CD4-positive, alpha-beta T cell treated with Interleukin-2 at 100 ng/mL for 4 hours (primary cell): ENCODE measurements at regions not wholly inside any gene's neighbourhood (a gene's known extent, or its start where the extent isn't known, plus 50 kb on each side); places are given as distances from the start of the nearest gene placed in this dataset.
"Not testable (repeated sequence)": the region's sequence is repeated elsewhere in the genome, so short reads cannot be mapped to it uniquely, and the experiment has no call there.

ENCODE experiments used
- DNase-seq: peaks from one replicate; pipeline ENCODE4 v3.0.0-alpha.2; 2020; ENCODE audit warnings: low spot score

GRCh38 chr2:17133052-17133671, 385.1 kb downstream of the RAD51AP2 start:
- DNase-seq, result no peak

GRCh38 chr2:17130627-17131026, 387.6 kb downstream of the RAD51AP2 start:
- not testable (repeated sequence) for DNase-seq

GRCh38 chr2:17125989-17126620, 392.1 kb downstream of the RAD51AP2 start:
- no peak for DNase-seq

- no peak for DNase-seq
Measured at GRCh38 chr2:17124575-17125318, 393.5 kb downstream of the RAD51AP2 start.

GRCh38 chr2:17122887-17123501, 395.2 kb downstream of the RAD51AP2 start:
- DNase-seq, result no peak

- no peak for DNase-seq
Measured at GRCh38 chr2:17115466-17115865, 402.8 kb downstream of the RAD51AP2 start.

GRCh38 chr2:17115042-17115441, 403.2 kb downstream of the RAD51AP2 start:
- no peak for DNase-seq

- no peak for DNase-seq
Measured at GRCh38 chr2:17107871-17108270, 410.4 kb downstream of the RAD51AP2 start.

- no peak for DNase-seq
Measured at GRCh38 chr2:17107151-17107550, 411.1 kb downstream of the RAD51AP2 start.

GRCh38 chr2:17106418-17106817, 411.8 kb downstream of the RAD51AP2 start:
- DNase-seq, result no peak

GRCh38 chr2:17104454-17104853, 413.8 kb downstream of the RAD51AP2 start:
- DNase-seq, result no peak

- DNase-seq, result no peak
Measured at GRCh38 chr2:17101596-17101995, 416.6 kb downstream of the RAD51AP2 start.

- DNase-seq, result no peak
Measured at GRCh38 chr2:17101091-17101490, 417.1 kb downstream of the RAD51AP2 start.

GRCh38 chr2:17095340-17095739, 422.9 kb downstream of the RAD51AP2 start:
- DNase-seq, result no peak

GRCh38 chr2:17093712-17094111, 424.5 kb downstream of the RAD51AP2 start:
- no peak for DNase-seq

- no peak for DNase-seq
Measured at GRCh38 chr2:17086990-17087389, 421.4 kb upstream of the CYRIA start.

- DNase-seq, result no peak
Measured at GRCh38 chr2:17085546-17086202, 420.0 kb upstream of the CYRIA start.

GRCh38 chr2:17084877-17085276, 419.2 kb upstream of the CYRIA start:
- no peak for DNase-seq

- no peak for DNase-seq
Measured at GRCh38 chr2:17083902-17084301, 418.3 kb upstream of the CYRIA start.

GRCh38 chr2:17079262-17079661, 413.6 kb upstream of the CYRIA start:
- DNase-seq, result no peak

GRCh38 chr2:17076533-17076932, 410.9 kb upstream of the CYRIA start:
- DNase-seq, result no peak

- no peak for DNase-seq
Measured at GRCh38 chr2:17070711-17071110, 405.1 kb upstream of the CYRIA start.
